Hepatocyte (in vitro differentiated cells): ENCODE measurements at regions not wholly inside any gene's neighbourhood (a gene's known extent, or its start where the extent isn't known, plus 50 kb on each side); places are given as distances from the start of the nearest gene placed in this dataset.

Source experiments
- DNase-seq: peaks from one replicate; pipeline ENCODE4 v3.0.0-alpha.2; 2016; ENCODE audit warnings: low spot score
- H2AFZ ChIP-seq: fragments of 200-600 bp; sonication (generic); 2 replicates; pipeline ENCODE4 v1.6.0; 2016; ENCODE audit warnings: antibody characterized with exemption, mild to moderate bottlenecking
- H3K27ac ChIP-seq: fragments of 200-600 bp; sonication (generic); 2 replicates; pipeline ENCODE4 v1.5.1; 2016; ENCODE audit warnings: mild to moderate bottlenecking
- H3K27me3 ChIP-seq: fragments of 200-600 bp; sonication (generic); 2 replicates; pipeline ENCODE4 v1.6.1; 2016
- H3K36me3 ChIP-seq: fragments of 200-600 bp; sonication (generic); replicated peaks from 2 replicates; pipeline ENCODE4 v1.5.1; 2016; ENCODE audit warnings: low read depth; ENCODE audit not compliant: insufficient read depth
- H3K4me1 ChIP-seq: fragments of 200-600 bp; sonication (generic); 2 replicates; pipeline ENCODE4 v1.5.1; 2016; ENCODE audit warnings: mild to moderate bottlenecking, moderate library complexity; ENCODE audit not compliant: insufficient read depth
- H3K4me2 ChIP-seq: fragments of 200-600 bp; sonication (generic); 2 replicates; pipeline ENCODE4 v1.6.0; 2016
- H3K4me3 ChIP-seq: fragments of 200-600 bp; sonication (generic); 2 replicates; pipeline ENCODE4 v1.5.1; 2016; ENCODE audit warnings: mild to moderate bottlenecking
- H3K79me2 ChIP-seq: fragments of 200-600 bp; sonication (generic); 2 replicates; pipeline ENCODE4 v1.6.0; 2017; ENCODE audit warnings: mild to moderate bottlenecking
- H3K9me2 ChIP-seq: fragments of 200-600 bp; sonication (generic); replicated peaks from 2 replicates; pipeline ENCODE4 v1.6.0; 2017; ENCODE audit warnings: mild to moderate bottlenecking; ENCODE audit not compliant: insufficient read depth
- H3K9me3 ChIP-seq: fragments of 200-600 bp; sonication (generic); 2 replicates; pipeline ENCODE4 v1.5.1; 2016; ENCODE audit warnings: low read depth, mild to moderate bottlenecking
- H4K20me1 ChIP-seq: fragments of 200-600 bp; sonication (generic); 2 replicates; pipeline ENCODE4 v1.6.0; 2016; ENCODE audit warnings: mild to moderate bottlenecking; ENCODE audit not compliant: insufficient read depth, poor library complexity, severe bottlenecking
- CTCF ChIP-seq: fragments of 200-600 bp; sonication (generic); IDR thresholded peaks from 2 replicates; pipeline ENCODE4 v1.5.1; 2016; ENCODE audit warnings: antibody characterized with exemption, mild to moderate bottlenecking; ENCODE audit not compliant: poor library complexity
- EZH2 ChIP-seq: fragments of 200-600 bp; sonication (generic); IDR thresholded peaks from 2 replicates; pipeline ENCODE4 v1.6.1; 2016; ENCODE audit warnings: antibody characterized with exemption, mild to moderate bottlenecking, borderline replicate concordance
- EZH2phosphoT487 ChIP-seq: fragments of 200-600 bp; sonication (generic); IDR thresholded peaks from one replicate; pipeline ENCODE4 v1.6.1; 2018; ENCODE audit warnings: antibody characterized with exemption, mild to moderate bottlenecking, low read depth, moderate library complexity; ENCODE audit not compliant: unreplicated experiment, severe bottlenecking
- WGBS: methylation state at CpG from one replicate; pipeline ENCODE4 v1.1.6; 2016; ENCODE audit warnings: low lambda C conversion rate; ENCODE audit errors: missing lambda C conversion rate; 5-methylcytosine and 5-hydroxymethylcytosine counted together

DNA sequence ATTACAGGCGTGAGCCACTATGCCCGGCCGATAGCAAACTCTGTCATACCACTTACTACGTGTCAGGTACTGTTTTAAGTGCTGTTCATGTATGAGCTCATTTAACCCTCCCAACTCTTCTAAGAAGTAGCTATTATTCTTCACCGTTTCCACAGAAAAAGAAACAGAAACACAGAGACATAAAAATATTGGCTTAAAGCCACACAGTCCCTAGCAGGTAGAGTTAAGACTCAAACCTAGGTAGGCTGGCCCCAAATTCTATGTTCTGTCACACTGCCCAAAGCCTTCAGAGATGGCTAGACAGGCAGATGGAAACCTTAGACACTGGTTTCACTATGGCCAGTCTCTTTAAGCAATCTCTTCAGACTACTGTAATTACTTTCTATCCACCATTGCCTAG lies 149.8 kb upstream of the KCNMB2 start:
- DNase-seq: no peak
- H3K4me3 ChIP-seq: no peak overlapping the region
- no peak for TF ChIP-seq EZH2phosphoT487
- no peak for TF ChIP-seq CTCF
- no peak for TF ChIP-seq EZH2
- no peaks in the 10 kb centered on the region for H3K9me3 ChIP-seq
- no peaks in the 10 kb centered on the region for H3K27me3 ChIP-seq
- H3K4me2 ChIP-seq: no peak overlapping the region
- 89% methylated on average over 5 of the region's 5 CpGs for WGBS
- H3K27ac ChIP-seq: no peak overlapping the region
- no peaks in the 10 kb centered on the region for H3K9me2 ChIP-seq
- no peaks in the 10 kb centered on the region for H4K20me1 ChIP-seq
- no peaks in the 10 kb centered on the region for H3K79me2 ChIP-seq
- no peak overlapping the region for H2AFZ ChIP-seq
- no peaks in the 10 kb centered on the region for H3K36me3 ChIP-seq
- H3K4me1 ChIP-seq: peaks cover 30% of the 10 kb centered on the region

GRCh38 chr3:178386880-178387279 lies 149.4 kb upstream of the KCNMB2 start:
- no peaks in the 10 kb centered on the region for H3K27me3 ChIP-seq
- H3K4me1 ChIP-seq: peaks cover 30% of the 10 kb centered on the region
- H3K9me2 ChIP-seq: no peaks in the 10 kb centered on the region
- no peak overlapping the region for H3K4me3 ChIP-seq
- TF ChIP-seq EZH2phosphoT487: no peak
- TF ChIP-seq CTCF: no peak
- no peak for TF ChIP-seq EZH2
- no peak overlapping the region for H3K4me2 ChIP-seq
- no peak for DNase-seq
- H3K36me3 ChIP-seq: no peaks in the 10 kb centered on the region
- no peaks in the 10 kb centered on the region for H4K20me1 ChIP-seq
- no peak overlapping the region for H3K27ac ChIP-seq
- 78% methylated on average over 1 of the region's 1 CpG for WGBS
- no peaks in the 10 kb centered on the region for H3K9me3 ChIP-seq
- no peaks in the 10 kb centered on the region for H3K79me2 ChIP-seq
- no peak overlapping the region for H2AFZ ChIP-seq

GRCh38 chr3:178388473-178388872 lies 147.8 kb upstream of the KCNMB2 start:
- no peaks in the 10 kb centered on the region for H4K20me1 ChIP-seq
- H3K27ac ChIP-seq: no peak overlapping the region
- no peak for TF ChIP-seq CTCF
- TF ChIP-seq EZH2phosphoT487: no peak
- no peak for TF ChIP-seq EZH2
- peaks cover 16% of the 10 kb centered on the region for H3K4me1 ChIP-seq
- H3K4me2 ChIP-seq: no peak overlapping the region
- 98% methylated on average over 2 of the region's 2 CpGs for WGBS
- H3K4me3 ChIP-seq: no peak overlapping the region
- H3K36me3 ChIP-seq: no peaks in the 10 kb centered on the region
- no peaks in the 10 kb centered on the region for H3K9me2 ChIP-seq
- no peak for DNase-seq
- H3K79me2 ChIP-seq: no peaks in the 10 kb centered on the region
- H3K9me3 ChIP-seq: no peaks in the 10 kb centered on the region
- H3K27me3 ChIP-seq: no peaks in the 10 kb centered on the region
- H2AFZ ChIP-seq: no peak overlapping the region

DNA sequence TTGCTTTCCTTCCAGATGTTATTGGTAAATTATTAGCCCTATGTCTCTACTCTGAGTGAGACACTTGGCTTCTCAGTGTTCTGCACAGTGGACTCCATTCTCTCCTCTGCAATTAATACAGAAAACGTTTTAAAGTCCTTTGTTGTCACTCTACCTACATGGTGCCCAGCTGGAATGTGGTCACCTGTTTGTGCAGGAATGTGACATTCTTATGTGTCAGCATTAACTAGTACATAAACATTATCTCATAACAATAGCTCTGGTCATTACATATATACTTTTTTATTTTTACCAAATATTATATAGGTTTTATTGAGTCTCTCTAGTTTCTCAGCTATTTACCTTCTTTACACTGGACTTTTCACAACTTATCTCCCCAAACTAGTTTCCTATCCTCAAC lies 147.0 kb upstream of the KCNMB2 start:
- H3K27ac ChIP-seq: no peak overlapping the region
- no peaks in the 10 kb centered on the region for H3K79me2 ChIP-seq
- H3K4me2 ChIP-seq: no peak overlapping the region
- H3K4me1 ChIP-seq: peaks cover 10% of the 10 kb centered on the region
- H3K27me3 ChIP-seq: no peaks in the 10 kb centered on the region
- H3K36me3 ChIP-seq: no peaks in the 10 kb centered on the region
- no peak overlapping the region for H2AFZ ChIP-seq
- no peak overlapping the region for H3K4me3 ChIP-seq
- H3K9me2 ChIP-seq: no peaks in the 10 kb centered on the region
- no peaks in the 10 kb centered on the region for H3K9me3 ChIP-seq
- 34% methylated on average over 1 of the region's 1 CpG for WGBS
- no peak for DNase-seq
- no peak for TF ChIP-seq EZH2
- no peak for TF ChIP-seq CTCF
- no peak for TF ChIP-seq EZH2phosphoT487
- H4K20me1 ChIP-seq: no peaks in the 10 kb centered on the region
